Hepatocyte (in vitro differentiated cells): ENCODE measurements at regions not wholly inside any gene's neighbourhood (a gene's known extent, or its start where the extent isn't known, plus 50 kb on each side); places are given as distances from the start of the nearest gene placed in this dataset.

Experiments used
- DNase-seq: peaks from one replicate; pipeline ENCODE4 v3.0.0-alpha.2; 2016; ENCODE audit warnings: low spot score
- H2AFZ ChIP-seq: fragments of 200-600 bp; sonication (generic); 2 replicates; pipeline ENCODE4 v1.6.0; 2016; ENCODE audit warnings: antibody characterized with exemption, mild to moderate bottlenecking
- H3K27ac ChIP-seq: fragments of 200-600 bp; sonication (generic); 2 replicates; pipeline ENCODE4 v1.5.1; 2016; ENCODE audit warnings: mild to moderate bottlenecking
- H3K27me3 ChIP-seq: fragments of 200-600 bp; sonication (generic); 2 replicates; pipeline ENCODE4 v1.6.1; 2016
- H3K36me3 ChIP-seq: fragments of 200-600 bp; sonication (generic); replicated peaks from 2 replicates; pipeline ENCODE4 v1.5.1; 2016; ENCODE audit warnings: low read depth; ENCODE audit not compliant: insufficient read depth
- H3K4me1 ChIP-seq: fragments of 200-600 bp; sonication (generic); 2 replicates; pipeline ENCODE4 v1.5.1; 2016; ENCODE audit warnings: mild to moderate bottlenecking, moderate library complexity; ENCODE audit not compliant: insufficient read depth
- H3K4me2 ChIP-seq: fragments of 200-600 bp; sonication (generic); 2 replicates; pipeline ENCODE4 v1.6.0; 2016
- H3K4me3 ChIP-seq: fragments of 200-600 bp; sonication (generic); 2 replicates; pipeline ENCODE4 v1.5.1; 2016; ENCODE audit warnings: mild to moderate bottlenecking
- H3K79me2 ChIP-seq: fragments of 200-600 bp; sonication (generic); 2 replicates; pipeline ENCODE4 v1.6.0; 2017; ENCODE audit warnings: mild to moderate bottlenecking
- H3K9me2 ChIP-seq: fragments of 200-600 bp; sonication (generic); replicated peaks from 2 replicates; pipeline ENCODE4 v1.6.0; 2017; ENCODE audit warnings: mild to moderate bottlenecking; ENCODE audit not compliant: insufficient read depth
- H3K9me3 ChIP-seq: fragments of 200-600 bp; sonication (generic); 2 replicates; pipeline ENCODE4 v1.5.1; 2016; ENCODE audit warnings: low read depth, mild to moderate bottlenecking
- H4K20me1 ChIP-seq: fragments of 200-600 bp; sonication (generic); 2 replicates; pipeline ENCODE4 v1.6.0; 2016; ENCODE audit warnings: mild to moderate bottlenecking; ENCODE audit not compliant: insufficient read depth, poor library complexity, severe bottlenecking
- EZH2 ChIP-seq: fragments of 200-600 bp; sonication (generic); IDR thresholded peaks from 2 replicates; pipeline ENCODE4 v1.6.1; 2016; ENCODE audit warnings: antibody characterized with exemption, mild to moderate bottlenecking, borderline replicate concordance
- EZH2phosphoT487 ChIP-seq: fragments of 200-600 bp; sonication (generic); IDR thresholded peaks from one replicate; pipeline ENCODE4 v1.6.1; 2018; ENCODE audit warnings: antibody characterized with exemption, mild to moderate bottlenecking, low read depth, moderate library complexity; ENCODE audit not compliant: unreplicated experiment, severe bottlenecking
- WGBS: methylation state at CpG from one replicate; pipeline ENCODE4 v1.1.6; 2016; ENCODE audit warnings: low lambda C conversion rate; ENCODE audit errors: missing lambda C conversion rate; 5-methylcytosine and 5-hydroxymethylcytosine counted together
- TF ChIP-seq, protein P1 (sequence below): fragments of 200-600 bp; sonication (generic); IDR thresholded peaks from 2 replicates; pipeline ENCODE4 v1.5.1; 2016; ENCODE audit warnings: antibody characterized with exemption, mild to moderate bottlenecking; ENCODE audit not compliant: poor library complexity

GRCh38 chr2:41145066-41145465 is 693.2 kb upstream of the SLC8A1 start:
- no peak overlapping the region for H2AFZ ChIP-seq
- no peak overlapping the region for H3K4me3 ChIP-seq
- no peaks in the 10 kb centered on the region for H3K36me3 ChIP-seq
- H3K9me2 ChIP-seq = no peaks in the 10 kb centered on the region
- H4K20me1 ChIP-seq = no peaks in the 10 kb centered on the region
- no peak for DNase-seq
- H3K79me2 ChIP-seq = no peaks in the 10 kb centered on the region
- 90% methylated on average over 1 of the region's 1 CpG for WGBS
- H3K4me2 ChIP-seq = no peak overlapping the region
- no peaks in the 10 kb centered on the region for H3K4me1 ChIP-seq
- H3K27ac ChIP-seq = no peak overlapping the region
- TF ChIP-seq EZH2 (no peak), EZH2phosphoT487 (no peak)
- TF ChIP-seq, protein P1, sequence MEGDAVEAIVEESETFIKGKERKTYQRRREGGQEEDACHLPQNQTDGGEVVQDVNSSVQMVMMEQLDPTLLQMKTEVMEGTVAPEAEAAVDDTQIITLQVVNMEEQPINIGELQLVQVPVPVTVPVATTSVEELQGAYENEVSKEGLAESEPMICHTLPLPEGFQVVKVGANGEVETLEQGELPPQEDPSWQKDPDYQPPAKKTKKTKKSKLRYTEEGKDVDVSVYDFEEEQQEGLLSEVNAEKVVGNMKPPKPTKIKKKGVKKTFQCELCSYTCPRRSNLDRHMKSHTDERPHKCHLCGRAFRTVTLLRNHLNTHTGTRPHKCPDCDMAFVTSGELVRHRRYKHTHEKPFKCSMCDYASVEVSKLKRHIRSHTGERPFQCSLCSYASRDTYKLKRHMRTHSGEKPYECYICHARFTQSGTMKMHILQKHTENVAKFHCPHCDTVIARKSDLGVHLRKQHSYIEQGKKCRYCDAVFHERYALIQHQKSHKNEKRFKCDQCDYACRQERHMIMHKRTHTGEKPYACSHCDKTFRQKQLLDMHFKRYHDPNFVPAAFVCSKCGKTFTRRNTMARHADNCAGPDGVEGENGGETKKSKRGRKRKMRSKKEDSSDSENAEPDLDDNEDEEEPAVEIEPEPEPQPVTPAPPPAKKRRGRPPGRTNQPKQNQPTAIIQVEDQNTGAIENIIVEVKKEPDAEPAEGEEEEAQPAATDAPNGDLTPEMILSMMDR = no peak
- no peaks in the 10 kb centered on the region for H3K27me3 ChIP-seq
- H3K9me3 ChIP-seq = no peaks in the 10 kb centered on the region

- Histone ChIP-seq H2AFZ (no peak overlapping the region), H3K36me3 (no peaks in the 10 kb centered on the region), H3K4me1 (no peaks in the 10 kb centered on the region), H3K79me2 (no peaks in the 10 kb centered on the region), H3K27me3 (no peaks in the 10 kb centered on the region), H4K20me1 (no peaks in the 10 kb centered on the region), H3K9me2 (no peaks in the 10 kb centered on the region), H3K4me2 (no peak overlapping the region), H3K9me3 (no peaks in the 10 kb centered on the region), H3K4me3 (no peak overlapping the region), H3K27ac (no peak overlapping the region)
- DNase-seq = no peak
- WGBS = 39% methylated on average over 1 of the region's 1 CpG
- TF ChIP-seq, protein P1 = no peak
- TF ChIP-seq EZH2phosphoT487 (no peak), EZH2 (no peak)
These were observed 697.2 kb upstream of the SLC8A1 start for GRCh38 chr2:41149054-41149453.

DNA sequence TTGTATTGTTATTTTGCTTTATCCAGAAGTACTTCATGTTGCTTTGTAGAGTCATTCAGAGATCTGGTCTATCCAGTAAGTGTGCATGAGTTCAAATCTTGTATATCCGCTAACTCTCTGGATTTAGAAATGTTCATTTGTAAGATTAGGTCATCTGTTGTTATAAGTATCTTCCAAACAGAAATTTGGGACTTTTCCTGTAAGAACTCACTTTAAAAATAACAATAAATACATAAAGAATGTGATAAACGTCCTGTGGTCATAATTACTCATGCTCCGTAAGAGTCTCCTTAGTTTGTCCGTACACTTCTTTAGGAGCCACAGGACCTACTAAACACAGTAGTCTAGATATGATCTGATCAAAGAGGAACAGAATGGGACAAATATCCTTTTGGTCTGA is 699.9 kb upstream of the SLC8A1 start:
- no peaks in the 10 kb centered on the region for H3K9me3 ChIP-seq
- no peak overlapping the region for H3K4me3 ChIP-seq
- H3K27me3 ChIP-seq = no peaks in the 10 kb centered on the region
- no peaks in the 10 kb centered on the region for H3K36me3 ChIP-seq
- H4K20me1 ChIP-seq = no peaks in the 10 kb centered on the region
- no peak overlapping the region for H3K27ac ChIP-seq
- H3K4me2 ChIP-seq = no peak overlapping the region
- H3K79me2 ChIP-seq = no peaks in the 10 kb centered on the region
- TF ChIP-seq, protein P1 = no peak
- TF ChIP-seq EZH2phosphoT487 = no peak
- no peak for TF ChIP-seq EZH2
- WGBS = 90% methylated on average over 4 of the region's 4 CpGs
- DNase-seq = no peak
- no peaks in the 10 kb centered on the region for H3K4me1 ChIP-seq
- no peak overlapping the region for H2AFZ ChIP-seq
- H3K9me2 ChIP-seq = no peaks in the 10 kb centered on the region

DNA sequence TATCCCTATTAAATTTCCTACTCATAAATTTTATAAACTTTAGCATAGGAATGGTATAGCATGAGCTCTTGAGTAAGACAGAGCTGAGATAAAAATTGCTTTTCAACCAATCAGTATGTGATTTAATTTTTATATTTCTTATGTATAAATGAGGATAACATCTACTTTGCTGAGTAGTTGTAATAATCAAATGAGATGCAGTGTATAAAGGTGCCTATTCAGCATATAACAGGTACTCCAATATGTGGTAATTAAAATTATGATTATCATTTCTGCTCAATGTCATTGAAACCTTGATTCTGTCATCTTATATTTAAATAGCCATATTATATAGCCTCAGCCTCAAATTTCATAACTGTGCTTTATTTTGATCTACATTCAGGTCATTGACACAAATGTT is 700.4 kb upstream of the SLC8A1 start:
- H3K27me3 ChIP-seq = no peaks in the 10 kb centered on the region
- H2AFZ ChIP-seq = no peak overlapping the region
- no peak overlapping the region for H3K4me3 ChIP-seq
- no peaks in the 10 kb centered on the region for H3K4me1 ChIP-seq
- TF ChIP-seq EZH2phosphoT487 (no peak), EZH2 (no peak)
- TF ChIP-seq, protein P1 = no peak
- no peak overlapping the region for H3K4me2 ChIP-seq
- H4K20me1 ChIP-seq = no peaks in the 10 kb centered on the region
- no peak for DNase-seq
- H3K9me3 ChIP-seq = no peaks in the 10 kb centered on the region
- H3K27ac ChIP-seq = no peak overlapping the region
- H3K9me2 ChIP-seq = no peaks in the 10 kb centered on the region
- H3K36me3 ChIP-seq = no peaks in the 10 kb centered on the region
- no peaks in the 10 kb centered on the region for H3K79me2 ChIP-seq
